Spleen (tissue), 11 donors: ENCODE measurements at regions not wholly inside any gene's neighbourhood (a gene's known extent, or its start where the extent isn't known, plus 50 kb on each side); places are given as distances from the start of the nearest gene placed in this dataset.
"Not testable (repeated sequence)": the region's sequence is repeated elsewhere in the genome, so short reads cannot be mapped to it uniquely, and the experiment has no call there.

Source experiments
- DNase-seq: peaks from one replicate; pipeline ENCODE4 v3.0.0-alpha.2; 2020
- H3K27ac ChIP-seq, 8 donors: fragments of 200-600 bp; sonication (generic) in 7 of 8; 1 replicate in 4 of 8; 2 replicates in 4 of 8; pipeline versions ENCODE4 v1.5.0 to v1.8.0; 2016 to 2021; ENCODE audit warnings: inconsistent platforms in 4 of 8, mild to moderate bottlenecking in 4 of 8, moderate library complexity in 1 of 8
- H3K27me3 ChIP-seq, 7 donors: fragments of 200-600 bp; sonication (generic) in 6 of 7; replicated peaks in 1 of 7; 1 replicate in 4 of 7; 2 replicates in 3 of 7; pipeline versions ENCODE4 v1.5.0 to v1.8.0; 2016 to 2021; ENCODE audit warnings: inconsistent platforms in 3 of 7, mild to moderate bottlenecking in 1 of 7
- H3K36me3 ChIP-seq, 6 donors: fragments of 200-600 bp; sonication (generic) in 5 of 6; 1 replicate in 4 of 6; 2 replicates in 2 of 6; pipeline versions ENCODE4 v1.5.0 to v1.8.0; 2016 to 2021; ENCODE audit warnings: inconsistent platforms in 2 of 6
- H3K4me1 ChIP-seq, 6 donors: fragments of 200-600 bp; sonication (generic) in 5 of 6; 1 replicate in 3 of 6; 2 replicates in 3 of 6; pipeline versions ENCODE4 v1.5.0 to v1.8.0; 2016 to 2021; ENCODE audit warnings: inconsistent platforms in 3 of 6
- H3K4me3 ChIP-seq, 8 donors: fragments of 200-600 bp; sonication (generic) in 7 of 8; 1 replicate in 4 of 8; 2 replicates in 4 of 8; pipeline versions ENCODE4 v1.5.0 to v1.8.0; 2016 to 2021; ENCODE audit warnings: inconsistent platforms in 4 of 8, mild to moderate bottlenecking in 4 of 8, moderate library complexity in 2 of 8
- H3K9me3 ChIP-seq, 8 donors: fragments of 200-600 bp; sonication (generic) in 7 of 8; 1 replicate in 4 of 8; 2 replicates in 4 of 8; pipeline versions ENCODE4 v1.5.0 to v1.8.0; 2016 to 2021; ENCODE audit warnings: inconsistent platforms in 4 of 8
- CTCF ChIP-seq, 11 experiments: fragments of 200-600 bp in 7 of 11; fragments of 450-650 bp in 4 of 11; sonication (generic) in 4 of 11; IDR thresholded peaks in 8 of 11; conservative IDR thresholded peaks in 3 of 11; 1 replicate in 7 of 11; 2 replicates in 4 of 11; pipeline versions ENCODE4 v1.4.0 to v1.8.0; 2016 to 2021; ENCODE audit warnings: antibody characterized with exemption in 11 of 11, inconsistent platforms in 4 of 11, mild to moderate bottlenecking in 1 of 11
- POLR2A ChIP-seq, 3 donors: fragments of 450-650 bp; IDR thresholded peaks; one replicate each; pipeline ENCODE4 v1.5.1; 2017; ENCODE audit warnings: antibody characterized with exemption in 3 of 3, mild to moderate bottlenecking in 1 of 3
- POLR2AphosphoS5 ChIP-seq, 3 donors: sonication (generic); formaldehyde crosslinking; IDR thresholded peaks; one replicate each; pipeline ENCODE4 v1.5.1; 2017; ENCODE audit warnings: antibody characterized with exemption in 3 of 3
- WGBS, 5 donors: extraction: QIAGEN DNeasy Blood & Tissue Kit in 3 of 5; methylation state at CpG; one replicate each; pipeline versions ENCODE4 v1.1.5 to v1.1.7; 2013 to 2018; 5-methylcytosine and 5-hydroxymethylcytosine counted together
- intact Hi-C: fragments of 100-400 bp; cut with DNase I; formaldehyde crosslinking; loops from one replicate; pipeline ENCODE4 v1.15.0; 2023; ENCODE audit warnings: low total_unique reads
- donor health status: healthy with polysubstance abuse.
- donor health status: DM: no; HTN: no; CAD: no; lungs with moderate emphysema.
- donor health status: DM: no; HTN: no; CAD: no.
- donor health status: Bipolar disorder and iron deficiency.
- donor health status: healthy.
- donor health status: DM: no; HTN: no; CAD: no.
- donor health status: DM: yes; HTN: yes; CAD: no.

DNA sequence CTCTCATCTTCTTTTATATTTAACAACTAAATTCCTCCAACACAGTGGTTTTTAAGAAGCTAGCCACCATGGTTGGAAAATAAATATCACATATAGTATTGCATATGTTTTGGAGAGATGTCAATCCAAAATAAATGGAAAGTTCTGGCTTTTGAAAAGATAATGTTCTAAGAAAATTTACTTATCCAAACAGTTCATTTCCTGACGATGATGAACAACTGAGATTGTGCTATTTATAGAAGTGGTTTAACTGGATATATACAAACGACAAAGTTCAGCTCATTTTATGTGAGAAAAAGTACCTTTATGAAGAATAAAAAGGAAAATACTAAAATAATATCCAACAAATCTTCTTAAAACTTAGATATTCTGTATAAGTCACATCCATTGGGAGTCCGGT lies 174.7 kb downstream of the MZT1 start:
- TF ChIP-seq CTCF (IDR thresholded peaks at IDR 0.05 in 8 of 11, conservative IDR thresholded peaks at IDR 0.05 in 3 of 11) (no peak), POLR2A (IDR thresholded peaks at IDR 0.05) (no peak), POLR2AphosphoS5 (IDR thresholded peaks at IDR 0.05) (no peak)
- Histone ChIP-seq H3K27me3 (no peaks in the 10 kb centered on the region), H3K4me3 (no peak overlapping the region), H3K36me3 (no peaks in the 10 kb centered on the region), H3K9me3 (no peaks in the 10 kb centered on the region), H3K4me1 (no peaks in the 10 kb centered on the region), H3K27ac (no peak overlapping the region)
- intact Hi-C loops, result no loop called here
- WGBS, 5 donors, result 35 to 46% (median 43%) methylated on average over 3 of the region's 3 CpGs
- no peak for DNase-seq

- H3K4me1 ChIP-seq, H3K36me3 ChIP-seq, H3K27me3 ChIP-seq, H3K4me3 ChIP-seq, intact Hi-C loops, H3K27ac ChIP-seq, H3K9me3 ChIP-seq, DNase-seq: not testable (repeated sequence)
- 67 to 95% (median 76%) methylated on average over 1 of the region's 1 CpG for WGBS, 5 donors
Measured at GRCh38 chr13:72545895-72546294, 181.5 kb downstream of the MZT1 start.

GRCh38 chr13:72545030-72545719 lies 182.3 kb downstream of the MZT1 start:
- WGBS, 5 donors, result 73 to 87% (median 80%) methylated on average over 4 of the region's 4 CpGs
- no peak for TF ChIP-seq CTCF (IDR thresholded peaks at IDR 0.05 in 8 of 11, conservative IDR thresholded peaks at IDR 0.05 in 3 of 11)
- TF ChIP-seq POLR2AphosphoS5 (IDR thresholded peaks at IDR 0.05), result no peak
- no peak for TF ChIP-seq POLR2A (IDR thresholded peaks at IDR 0.05)
- Histone ChIP-seq H3K27me3 (no peaks in the 10 kb centered on the region), H3K4me1 (no peaks in the 10 kb centered on the region), H3K9me3 (peaks cover 0 to 3% (median 0%) of the 10 kb centered on the region in 8 donors), H3K27ac (no peak overlapping the region), H3K36me3 (no peaks in the 10 kb centered on the region), H3K4me3 (no peak overlapping the region)
- no peak for DNase-seq
- intact Hi-C loops, result no loop called here

GRCh38 chr13:72544042-72544441 lies 183.4 kb downstream of the MZT1 start:
- intact Hi-C loops, result no loop called here
- DNase-seq, result no peak
- 83 to 93% (median 90%) methylated on average over 2 of the region's 2 CpGs for WGBS, 5 donors
- TF ChIP-seq CTCF (IDR thresholded peaks at IDR 0.05 in 8 of 11, conservative IDR thresholded peaks at IDR 0.05 in 3 of 11) (no peak), POLR2AphosphoS5 (IDR thresholded peaks at IDR 0.05) (no peak), POLR2A (IDR thresholded peaks at IDR 0.05) (no peak)
- H3K36me3 ChIP-seq, result no peaks in the 10 kb centered on the region
- H3K27ac ChIP-seq, result no peak overlapping the region
- no peak overlapping the region for H3K4me3 ChIP-seq
- no peaks in the 10 kb centered on the region for H3K4me1 ChIP-seq
- no peaks in the 10 kb centered on the region for H3K27me3 ChIP-seq
- peaks cover 0 to 3% (median 0%) of the 10 kb centered on the region in 8 donors for H3K9me3 ChIP-seq
